Mesenchymal stem cell (in vitro differentiated cells and primary cell): ENCODE measurements at regions not wholly inside any gene's neighbourhood (a gene's known extent, or its start where the extent isn't known, plus 50 kb on each side); places are given as distances from the start of the nearest gene placed in this dataset.

Source experiments
- DNase-seq: peaks from one replicate; pipeline ENCODE4 v3.0.0-alpha.2; 2013
- H2AFZ ChIP-seq: one replicate; pipeline ENCODE4 v1.6.1; 2013; ENCODE audit warnings: low read depth, mild to moderate bottlenecking, control low read depth, inconsistent platforms, low read length, moderate library complexity
- H2AK5ac ChIP-seq: 2 replicates; pipeline ENCODE4 v1.6.1; 2013; ENCODE audit warnings: low read length, moderate library complexity, mild to moderate bottlenecking, inconsistent platforms; ENCODE audit not compliant: severe bottlenecking
- H2BK120ac ChIP-seq: one replicate; pipeline ENCODE4 v1.6.1; 2013; ENCODE audit warnings: low read depth, mild to moderate bottlenecking, inconsistent platforms, low read length, moderate library complexity
- H2BK12ac ChIP-seq, 2 experiments: one replicate each; pipeline ENCODE4 v1.6.1; 2013; ENCODE audit warnings: inconsistent platforms in 2 of 2, low read length in 2 of 2, mild to moderate bottlenecking in 2 of 2, moderate library complexity in 2 of 2, control low read depth in 1 of 2
- H2BK15ac ChIP-seq: one replicate; pipeline ENCODE4 v1.6.1; 2013; ENCODE audit warnings: mild to moderate bottlenecking, low read depth, inconsistent platforms; ENCODE audit not compliant: poor library complexity, severe bottlenecking
- H2BK5ac ChIP-seq: 2 replicates; pipeline ENCODE4 v1.6.1; 2013; ENCODE audit warnings: low read depth, mild to moderate bottlenecking, low read length, control low read depth, inconsistent platforms; ENCODE audit not compliant: poor library complexity, severe bottlenecking
- H3K14ac ChIP-seq, 2 experiments: one replicate each; pipeline ENCODE4 v1.6.1; 2013; ENCODE audit warnings: inconsistent platforms in 2 of 2, low read length in 2 of 2, control low read depth in 1 of 2, mild to moderate bottlenecking in 1 of 2, moderate library complexity in 1 of 2
- H3K18ac ChIP-seq, 2 experiments: one replicate each; pipeline ENCODE4 v1.6.1; 2013; ENCODE audit warnings: inconsistent platforms in 2 of 2, low read length in 2 of 2, control low read depth in 1 of 2, low read depth in 1 of 2, mild to moderate bottlenecking in 1 of 2
- H3K23ac ChIP-seq, 2 experiments: one replicate each; pipeline ENCODE4 v1.6.1; 2013; ENCODE audit warnings: inconsistent platforms in 2 of 2, low read length in 2 of 2, mild to moderate bottlenecking in 2 of 2, moderate library complexity in 2 of 2, control low read depth in 1 of 2
- H3K27ac ChIP-seq: 2 replicates; pipeline ENCODE4 v1.5.1; 2013; ENCODE audit warnings: mild to moderate bottlenecking, moderate library complexity, low read length, control low read depth, inconsistent platforms; ENCODE audit not compliant: poor library complexity, severe bottlenecking
- H3K27me3 ChIP-seq, 2 experiments: 2 replicates each; pipeline versions ENCODE4 v1.6.1 to v1.7.0; 2013; ENCODE audit warnings: low read length in 2 of 2, mild to moderate bottlenecking in 2 of 2, moderate library complexity in 2 of 2, control low read depth in 1 of 2, inconsistent platforms in 1 of 2; ENCODE audit not compliant: control insufficient read depth in 1 of 2, insufficient read depth in 1 of 2
- H3K36me3 ChIP-seq, 2 experiments: 2 replicates each; pipeline versions ENCODE4 v1.6.1 to v1.7.0; 2013; ENCODE audit warnings: low read length in 2 of 2, control low read depth in 1 of 2, inconsistent platforms in 1 of 2, low read depth in 1 of 2, mild to moderate bottlenecking in 1 of 2; ENCODE audit not compliant: insufficient read depth in 2 of 2, control insufficient read depth in 1 of 2
- H3K4ac ChIP-seq, 2 experiments: one replicate each; pipeline ENCODE4 v1.6.1; 2013; ENCODE audit warnings: inconsistent platforms in 2 of 2, low read length in 2 of 2, mild to moderate bottlenecking in 2 of 2, moderate library complexity in 2 of 2, control low read depth in 1 of 2, low read depth in 1 of 2
- H3K4me1 ChIP-seq: 2 replicates; pipeline ENCODE4 v1.6.1; 2013; ENCODE audit warnings: low read depth, low read length, control low read depth; ENCODE audit not compliant: control insufficient read depth, insufficient read depth
- H3K4me2 ChIP-seq: 2 replicates; pipeline ENCODE4 v1.6.1; 2013; ENCODE audit warnings: low read length, mild to moderate bottlenecking, inconsistent platforms; ENCODE audit not compliant: poor library complexity, severe bottlenecking
- H3K4me3 ChIP-seq, 2 experiments: 2 replicates each; pipeline versions ENCODE4 v1.5.1 to v1.7.0; 2013; ENCODE audit warnings: low read length in 2 of 2, mild to moderate bottlenecking in 2 of 2, control low read depth in 1 of 2, low read depth in 1 of 2; ENCODE audit not compliant: insufficient read depth in 1 of 2
- H3K79me1 ChIP-seq: replicated peaks from 2 replicates; pipeline ENCODE4 v1.6.1; 2013; ENCODE audit warnings: mild to moderate bottlenecking, control low read depth, low read length, inconsistent platforms; ENCODE audit not compliant: poor library complexity, severe bottlenecking
- H3K9ac ChIP-seq: 2 replicates; pipeline ENCODE4 v1.7.0; 2013; ENCODE audit warnings: mild to moderate bottlenecking, low read length, moderate library complexity
- H3K9me3 ChIP-seq: 2 replicates; pipeline ENCODE4 v1.7.0; 2013; ENCODE audit warnings: mild to moderate bottlenecking, low read length; ENCODE audit not compliant: control insufficient read depth
- H4K8ac ChIP-seq: one replicate; pipeline ENCODE4 v1.6.1; 2013; ENCODE audit warnings: inconsistent platforms, mild to moderate bottlenecking, low read length, moderate library complexity
- H4K91ac ChIP-seq: one replicate; pipeline ENCODE4 v1.6.1; 2013; ENCODE audit warnings: mild to moderate bottlenecking, low read length, inconsistent platforms
- WGBS: methylation state at CpG from one replicate; pipeline ENCODE4 v1.1.7; 2013; ENCODE audit warnings: mixed read lengths; 5-methylcytosine and 5-hydroxymethylcytosine counted together

- Histone ChIP-seq H2BK12ac (no peak overlapping the region), H3K4me2 (no peak overlapping the region), H2BK5ac (no peak overlapping the region), H4K91ac (no peak overlapping the region), H3K14ac (no peak overlapping the region), H3K4me1 (no peaks in the 10 kb centered on the region), H3K79me1 (no peaks in the 10 kb centered on the region), H4K8ac (no peak overlapping the region), H2BK120ac (no peak overlapping the region), H3K9ac (no peak overlapping the region), H2BK15ac (no peak overlapping the region), H3K18ac (no peak overlapping the region), H3K4me3 (no peak overlapping the region), H3K4ac (no peak overlapping the region), H3K9me3 (no peaks in the 10 kb centered on the region), H3K23ac (no peak overlapping the region), H3K36me3 (no peaks in the 10 kb centered on the region), H2AFZ (no peak overlapping the region), H3K27me3 (no peaks in the 10 kb centered on the region), H2AK5ac (no peak overlapping the region), H3K27ac (no peak overlapping the region)
- 83% methylated on average over 2 of the region's 2 CpGs for WGBS
- no peak for DNase-seq
Observed at GRCh38 chr13:64347664-64348063, 2882.5 kb downstream of the PCDH9 start.

DNA sequence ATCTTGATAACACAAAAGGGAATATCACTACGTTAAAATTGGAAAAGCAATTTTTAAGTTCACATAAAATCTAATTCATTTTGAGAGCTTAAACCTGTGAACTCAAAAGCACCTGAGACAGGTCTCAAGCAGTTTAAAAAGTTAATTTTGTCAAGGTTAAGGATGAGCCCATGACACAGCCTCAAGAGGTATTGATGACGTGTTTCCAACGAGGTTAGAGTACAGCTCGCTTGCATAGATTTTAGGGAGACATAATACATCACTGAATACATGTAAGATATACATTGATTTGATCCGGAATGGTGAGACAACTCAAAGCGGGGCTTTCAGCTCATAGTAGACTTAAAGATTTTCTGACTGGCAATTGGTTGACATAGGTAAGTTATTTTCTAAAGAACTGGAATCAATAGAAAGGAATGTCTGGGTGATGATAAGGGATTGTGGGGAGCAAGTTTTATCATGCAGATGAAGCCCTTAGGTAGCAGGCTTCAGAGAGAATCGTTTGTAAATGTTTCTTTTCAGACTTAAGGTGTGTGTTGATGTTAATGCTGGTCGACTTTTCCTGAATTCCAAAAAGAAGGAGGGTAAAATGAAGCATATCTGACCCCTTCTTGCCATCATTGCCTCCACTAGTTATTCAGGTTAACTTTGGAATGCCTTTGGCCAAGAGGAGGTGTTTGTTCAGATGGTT lies 2890.6 kb downstream of the PCDH9 start:
- Histone ChIP-seq H2BK12ac (no peak overlapping the region), H2AK5ac (no peak overlapping the region), H2BK15ac (no peak overlapping the region), H3K4me3 (no peak overlapping the region), H3K27me3 (no peaks in the 10 kb centered on the region), H3K27ac (no peak overlapping the region), H3K18ac (no peak overlapping the region), H2BK120ac (no peak overlapping the region), H3K9ac (no peak overlapping the region), H3K23ac (no peak overlapping the region), H3K4ac (no peak overlapping the region), H2BK5ac (no peak overlapping the region), H3K4me1 (no peaks in the 10 kb centered on the region), H3K9me3 (peaks cover 7% of the 10 kb centered on the region), H4K91ac (no peak overlapping the region), H3K79me1 (no peaks in the 10 kb centered on the region), H3K36me3 (no peaks in the 10 kb centered on the region), H3K4me2 (no peak overlapping the region), H4K8ac (no peak overlapping the region), H2AFZ (no peak overlapping the region), H3K14ac (no peak overlapping the region)
- DNase-seq = no peak
- WGBS = 68% methylated on average over 5 of the region's 8 CpGs

GRCh38 chr13:64338671-64339070 lies 2891.5 kb downstream of the PCDH9 start:
- H3K4me3 ChIP-seq = no peak overlapping the region
- peaks cover 14% of the 10 kb centered on the region for H3K9me3 ChIP-seq
- H3K14ac ChIP-seq = no peak overlapping the region
- no peak overlapping the region for H2BK120ac ChIP-seq
- no peaks in the 10 kb centered on the region for H3K27me3 ChIP-seq
- H3K18ac ChIP-seq = no peak overlapping the region
- H2BK12ac ChIP-seq = no peak overlapping the region
- no peak overlapping the region for H2BK5ac ChIP-seq
- H2AFZ ChIP-seq = no peak overlapping the region
- H3K9ac ChIP-seq = no peak overlapping the region
- H2AK5ac ChIP-seq = no peak overlapping the region
- H3K27ac ChIP-seq = no peak overlapping the region
- no peak for DNase-seq
- no peak overlapping the region for H3K4me2 ChIP-seq
- no peak overlapping the region for H2BK15ac ChIP-seq
- no peak overlapping the region for H3K4ac ChIP-seq
- H3K4me1 ChIP-seq = no peaks in the 10 kb centered on the region
- no peak overlapping the region for H4K91ac ChIP-seq
- no peak overlapping the region for H4K8ac ChIP-seq
- no peak overlapping the region for H3K23ac ChIP-seq
- WGBS = no CpG with 5 or more reads among the region's 1 CpG
- H3K36me3 ChIP-seq = no peaks in the 10 kb centered on the region
- H3K79me1 ChIP-seq = no peaks in the 10 kb centered on the region

DNA sequence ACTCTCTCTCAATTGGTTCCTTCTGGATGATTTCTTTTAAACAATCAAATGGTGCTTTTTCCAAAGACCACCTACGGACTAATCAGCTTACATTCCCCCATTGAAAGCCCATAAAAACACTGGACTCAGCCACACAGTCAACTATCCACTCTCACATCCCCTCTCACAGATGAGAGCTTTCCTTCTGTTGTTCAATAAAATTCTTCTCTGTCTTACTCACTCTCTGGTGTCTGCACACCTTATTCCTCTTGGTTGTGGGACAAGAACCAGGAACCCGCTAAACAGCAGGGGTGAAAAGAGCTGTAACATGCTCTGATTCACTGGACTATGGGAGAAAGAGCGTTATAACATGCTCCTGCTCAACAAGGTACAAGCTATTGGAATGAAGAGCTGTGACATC lies 2896.2 kb downstream of the PCDH9 start:
- Histone ChIP-seq H3K79me1 (no peaks in the 10 kb centered on the region), H2BK5ac (no peak overlapping the region), H3K4ac (no peak overlapping the region), H4K91ac (no peak overlapping the region), H3K36me3 (no peaks in the 10 kb centered on the region), H2AK5ac (no peak overlapping the region), H2BK12ac (no peak overlapping the region), H3K27ac (no peak overlapping the region), H3K4me3 (no peak overlapping the region), H4K8ac (no peak overlapping the region), H2AFZ (no peak overlapping the region), H3K4me1 (no peaks in the 10 kb centered on the region), H3K4me2 (no peak overlapping the region), H2BK120ac (no peak overlapping the region), H3K23ac (no peak overlapping the region), H3K9ac (no peak overlapping the region), H3K18ac (no peak overlapping the region), H2BK15ac (no peak overlapping the region), H3K14ac (no peak overlapping the region), H3K27me3 (no peaks in the 10 kb centered on the region), H3K9me3 (peaks cover 16% of the 10 kb centered on the region)
- no peak for DNase-seq
- WGBS = 92% methylated on average over 3 of the region's 3 CpGs
